MM.1S (cell line): ENCODE measurements at regions not wholly inside any gene's neighbourhood (a gene's known extent, or its start where the extent isn't known, plus 50 kb on each side); places are given as distances from the start of the nearest gene placed in this dataset.

ENCODE experiments used
- DNase-seq: peaks from one replicate; pipeline ENCODE4 v3.0.0-alpha.2; 2015
- H2AFZ ChIP-seq: fragments of 300-600 bp; sonication (generic); 2 replicates; pipeline ENCODE4 v1.6.0; 2016; ENCODE audit warnings: antibody characterized with exemption, low read length
- H3F3A ChIP-seq: fragments of 300-600 bp; sonication (generic); 2 replicates; pipeline ENCODE4 v1.6.1; 2016; ENCODE audit warnings: mild to moderate bottlenecking, antibody characterized with exemption, low read length, moderate library complexity, mixed read lengths; ENCODE audit not compliant: insufficient read depth
- H3K27ac ChIP-seq: fragments of 300-600 bp; sonication (generic); 2 replicates; pipeline ENCODE4 v1.5.1; 2016; ENCODE audit warnings: mild to moderate bottlenecking, low read length
- H3K27me3 ChIP-seq: fragments of 300-600 bp; sonication (generic); replicated peaks from 2 replicates; pipeline ENCODE4 v1.6.0; 2016; ENCODE audit warnings: low read length; ENCODE audit not compliant: insufficient read depth
- H3K36me3 ChIP-seq: fragments of 300-600 bp; sonication (generic); replicated peaks from 2 replicates; pipeline ENCODE4 v1.6.1; 2016; ENCODE audit warnings: mild to moderate bottlenecking, low read length, mixed read lengths; ENCODE audit not compliant: insufficient read depth
- H3K4me1 ChIP-seq: fragments of 300-600 bp; sonication (generic); 2 replicates; pipeline ENCODE4 v1.6.1; 2016; ENCODE audit warnings: low read length, mixed read lengths
- H3K4me2 ChIP-seq: fragments of 300-600 bp; sonication (generic); 2 replicates; pipeline ENCODE4 v1.6.0; 2016; ENCODE audit warnings: low read depth, low read length
- H3K4me3 ChIP-seq: fragments of 300-600 bp; sonication (generic); 2 replicates; pipeline ENCODE4 v1.5.1; 2016; ENCODE audit warnings: low read length, mixed read lengths
- H3K79me2 ChIP-seq: fragments of 300-600 bp; sonication (generic); 2 replicates; pipeline ENCODE4 v1.6.1; 2016; ENCODE audit warnings: mixed run types, low read length, mixed read lengths
- H3K9ac ChIP-seq: fragments of 300-600 bp; sonication (generic); 2 replicates; pipeline ENCODE4 v1.6.1; 2016; ENCODE audit warnings: low read length, mixed read lengths
- H3K9me2 ChIP-seq: fragments of 300-600 bp; sonication (generic); replicated peaks from 2 replicates; pipeline ENCODE4 v1.6.1; 2016; ENCODE audit warnings: mild to moderate bottlenecking, low read length, mixed read lengths; ENCODE audit not compliant: insufficient read depth
- H3K9me3 ChIP-seq: fragments of 300-600 bp; sonication (generic); replicated peaks from 2 replicates; pipeline ENCODE4 v1.6.1; 2016; ENCODE audit warnings: mild to moderate bottlenecking, low read length, mixed read lengths; ENCODE audit not compliant: insufficient read depth
- H4K20me1 ChIP-seq: fragments of 300-600 bp; sonication (generic); 2 replicates; pipeline ENCODE4 v1.6.1; 2016; ENCODE audit warnings: mild to moderate bottlenecking, low read length, moderate library complexity, mixed read lengths; ENCODE audit not compliant: insufficient read depth
- EZH2 ChIP-seq: fragments of 300-600 bp; sonication (generic); optimal IDR thresholded peaks from 2 replicates; pipeline ENCODE3; 2017; ENCODE audit warnings: low read depth, mild to moderate bottlenecking, antibody characterized with exemption, low read length, mixed read lengths
- EZH2phosphoT487 ChIP-seq: fragments of 300-600 bp; sonication (generic); IDR thresholded peaks from 2 replicates; pipeline ENCODE4 v1.6.1; 2018; ENCODE audit warnings: antibody characterized with exemption, low read length
- TF ChIP-seq, protein P1 (sequence below): fragments of 300-600 bp; sonication (generic); IDR thresholded peaks from 2 replicates; pipeline ENCODE4 v1.5.1; 2016; ENCODE audit warnings: antibody characterized with exemption, low read length, mixed read lengths

DNA sequence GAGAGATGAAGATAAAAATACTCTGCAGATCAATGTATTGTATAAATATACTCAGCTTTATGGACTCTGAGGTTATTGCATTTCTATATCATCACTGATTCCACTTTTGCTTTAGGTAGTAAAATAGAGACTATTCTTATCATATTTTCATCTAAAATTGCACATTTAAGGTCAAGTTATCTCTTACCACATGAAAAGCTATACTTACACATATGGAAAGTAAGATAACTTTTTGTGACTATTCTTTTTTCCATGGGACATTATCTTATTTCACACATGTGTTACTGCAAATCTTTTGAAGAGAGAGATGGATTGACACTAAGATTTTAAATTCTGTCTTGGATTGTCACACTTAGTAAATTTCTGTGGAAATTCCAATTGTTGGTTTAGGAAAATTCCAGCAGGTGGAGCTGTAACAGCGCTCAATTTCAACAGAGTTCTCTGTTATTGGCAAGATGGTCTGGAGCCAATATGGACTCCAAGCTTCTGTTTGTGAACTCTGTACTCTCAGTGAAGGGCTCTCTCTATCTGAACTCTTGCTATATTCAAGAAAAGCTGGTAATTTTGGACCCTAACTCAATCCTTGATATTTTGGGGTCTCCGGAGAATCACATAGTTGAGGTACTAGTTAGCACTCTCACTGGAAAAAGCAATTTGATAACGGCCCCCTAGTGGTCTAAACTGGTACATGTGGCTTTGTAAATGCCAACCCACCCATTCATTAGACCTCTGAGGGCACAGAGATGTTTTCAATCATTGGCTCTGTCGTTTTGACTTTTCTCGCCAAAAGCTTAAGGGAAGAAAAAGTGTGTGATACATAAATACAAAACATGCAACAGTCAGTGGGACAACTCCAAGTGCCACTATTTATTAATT is 429.7 kb downstream of the ETS1 start:
- no peak for TF ChIP-seq EZH2phosphoT487
- TF ChIP-seq, protein P1, sequence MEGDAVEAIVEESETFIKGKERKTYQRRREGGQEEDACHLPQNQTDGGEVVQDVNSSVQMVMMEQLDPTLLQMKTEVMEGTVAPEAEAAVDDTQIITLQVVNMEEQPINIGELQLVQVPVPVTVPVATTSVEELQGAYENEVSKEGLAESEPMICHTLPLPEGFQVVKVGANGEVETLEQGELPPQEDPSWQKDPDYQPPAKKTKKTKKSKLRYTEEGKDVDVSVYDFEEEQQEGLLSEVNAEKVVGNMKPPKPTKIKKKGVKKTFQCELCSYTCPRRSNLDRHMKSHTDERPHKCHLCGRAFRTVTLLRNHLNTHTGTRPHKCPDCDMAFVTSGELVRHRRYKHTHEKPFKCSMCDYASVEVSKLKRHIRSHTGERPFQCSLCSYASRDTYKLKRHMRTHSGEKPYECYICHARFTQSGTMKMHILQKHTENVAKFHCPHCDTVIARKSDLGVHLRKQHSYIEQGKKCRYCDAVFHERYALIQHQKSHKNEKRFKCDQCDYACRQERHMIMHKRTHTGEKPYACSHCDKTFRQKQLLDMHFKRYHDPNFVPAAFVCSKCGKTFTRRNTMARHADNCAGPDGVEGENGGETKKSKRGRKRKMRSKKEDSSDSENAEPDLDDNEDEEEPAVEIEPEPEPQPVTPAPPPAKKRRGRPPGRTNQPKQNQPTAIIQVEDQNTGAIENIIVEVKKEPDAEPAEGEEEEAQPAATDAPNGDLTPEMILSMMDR: peak; percentile 92
- Histone ChIP-seq H3K4me2 (peak overlapping the region; percentile 64), H3K36me3 (no peaks in the 10 kb centered on the region), H3K27ac (no peak overlapping the region), H3K4me1 (no peaks in the 10 kb centered on the region), H3K9me3 (no peaks in the 10 kb centered on the region), H3K9ac (no peak overlapping the region), H3K79me2 (no peaks in the 10 kb centered on the region), H3K4me3 (peak overlapping the region; percentile 28; the same call in 1 of the 2 replicates), H3K9me2 (no peaks in the 10 kb centered on the region), H2AFZ (peak overlapping the region; percentile 47), H3F3A (no peaks in the 10 kb centered on the region), H3K27me3 (no peaks in the 10 kb centered on the region), H4K20me1 (no peaks in the 10 kb centered on the region)
- peak; percentile 81 for DNase-seq

- Histone ChIP-seq H2AFZ (no peak overlapping the region), H3K4me1 (no peaks in the 10 kb centered on the region)
- no peak for DNase-seq
Measured at GRCh38 chr11:128156486-128156885, 430.9 kb downstream of the ETS1 start.

GRCh38 chr11:128155590-128155989 is 431.8 kb downstream of the ETS1 start:
- no peaks in the 10 kb centered on the region for H4K20me1 ChIP-seq
- H3K4me2 ChIP-seq: no peak overlapping the region
- TF ChIP-seq EZH2phosphoT487 (no peak), EZH2 (no peak)
- TF ChIP-seq, protein P1: no peak
- no peak overlapping the region for H3K4me3 ChIP-seq
- H3K9me2 ChIP-seq: no peaks in the 10 kb centered on the region
- no peaks in the 10 kb centered on the region for H3K27me3 ChIP-seq
- H3F3A ChIP-seq: no peaks in the 10 kb centered on the region
- no peak for DNase-seq
- no peak overlapping the region for H2AFZ ChIP-seq
- H3K36me3 ChIP-seq: no peaks in the 10 kb centered on the region
- no peaks in the 10 kb centered on the region for H3K4me1 ChIP-seq
- H3K9me3 ChIP-seq: no peaks in the 10 kb centered on the region
- no peak overlapping the region for H3K9ac ChIP-seq
- H3K27ac ChIP-seq: no peak overlapping the region
- H3K79me2 ChIP-seq: no peaks in the 10 kb centered on the region

More at GRCh38 chr11:128156486-128156885, 430.9 kb downstream of the ETS1 start:
- H3F3A ChIP-seq: no peaks in the 10 kb centered on the region
- H4K20me1 ChIP-seq: no peaks in the 10 kb centered on the region
- no peak overlapping the region for H3K27ac ChIP-seq
- H3K9me3 ChIP-seq: no peaks in the 10 kb centered on the region
- TF ChIP-seq, protein P1: no peak
- TF ChIP-seq EZH2phosphoT487 (no peak), EZH2 (no peak)
- no peaks in the 10 kb centered on the region for H3K79me2 ChIP-seq
- H3K9ac ChIP-seq: no peak overlapping the region
- H3K4me3 ChIP-seq: no peak overlapping the region
- H3K36me3 ChIP-seq: no peaks in the 10 kb centered on the region
- H3K4me2 ChIP-seq: no peak overlapping the region
- no peaks in the 10 kb centered on the region for H3K27me3 ChIP-seq
- no peaks in the 10 kb centered on the region for H3K9me2 ChIP-seq
